ENCODE measurements at regions not wholly inside any gene's neighbourhood (a gene's known extent, or its start where the extent isn't known, plus 50 kb on each side); places are given as distances from the start of the nearest gene placed in this dataset.

GRCh38 chr6:167689278-167689677, 137.4 kb upstream of the AFDN start:
- TF ChIP-seq POLR2AphosphoS5 (IDR thresholded peaks at IDR 0.05; ENCODE audit: borderline replicate concordance, low read depth, low read length) (no peak), EZH2 (IDR thresholded peaks at IDR 0.05) (no peak)
